ENCODE measurements at regions not wholly inside any gene's neighbourhood (a gene's known extent, or its start where the extent isn't known, plus 50 kb on each side); places are given as distances from the start of the nearest gene placed in this dataset.

GRCh38 chr2:204223544-204223943 lies 287.0 kb downstream of the ICOS start:
- no peak for DNase-seq (ENCODE audit: low read depth in 2 of 3, low spot score in 1 of 3)

- no peak for DNase-seq (ENCODE audit: low read depth in 2 of 3, low spot score in 1 of 3)
Observed at GRCh38 chr2:204225671-204226073, 289.1 kb downstream of the ICOS start.

- DNase-seq (ENCODE audit: low read depth in 2 of 3, low spot score in 1 of 3) = no peak
Observed at GRCh38 chr2:204226305-204226880, 289.8 kb downstream of the ICOS start.

GRCh38 chr2:204228169-204228886 lies 291.8 kb downstream of the ICOS start:
- no peak for DNase-seq (ENCODE audit: low read depth in 2 of 3, low spot score in 1 of 3)

GRCh38 chr2:204234248-204234647 lies 297.7 kb downstream of the ICOS start:
- no peak for DNase-seq (ENCODE audit: low read depth in 2 of 3, low spot score in 1 of 3)

GRCh38 chr2:204234879-204235278 lies 298.3 kb downstream of the ICOS start:
- DNase-seq (ENCODE audit: low read depth in 2 of 3, low spot score in 1 of 3) = no peak

GRCh38 chr2:204237416-204237815 lies 300.9 kb downstream of the ICOS start:
- no peak for DNase-seq (ENCODE audit: low read depth in 2 of 3, low spot score in 1 of 3)

- no peak for DNase-seq (ENCODE audit: low read depth in 2 of 3, low spot score in 1 of 3)
Observed at GRCh38 chr2:204239411-204240165, 303.0 kb downstream of the ICOS start.

- no peak for DNase-seq (ENCODE audit: low read depth in 2 of 3, low spot score in 1 of 3)
Observed at GRCh38 chr2:204240961-204241360, 304.3 kb upstream of the PARD3B start.

GRCh38 chr2:204249437-204249836 lies 295.8 kb upstream of the PARD3B start:
- no peak for DNase-seq (ENCODE audit: low read depth in 2 of 3, low spot score in 1 of 3)

- DNase-seq (ENCODE audit: low read depth in 2 of 3, low spot score in 1 of 3) = no peak
Observed at GRCh38 chr2:204250692-204251091, 294.6 kb upstream of the PARD3B start.

- DNase-seq (ENCODE audit: low read depth in 2 of 3, low spot score in 1 of 3) = no peak
Observed at GRCh38 chr2:204251158-204251997, 293.9 kb upstream of the PARD3B start.

GRCh38 chr2:204251998-204252376 lies 293.3 kb upstream of the PARD3B start:
- DNase-seq (ENCODE audit: low read depth in 2 of 3, low spot score in 1 of 3) = no peak

GRCh38 chr2:204255071-204255470 lies 290.2 kb upstream of the PARD3B start:
- DNase-seq (ENCODE audit: low read depth in 2 of 3, low spot score in 1 of 3) = no peak

GRCh38 chr2:204255526-204255925 lies 289.7 kb upstream of the PARD3B start:
- DNase-seq (ENCODE audit: low read depth in 2 of 3, low spot score in 1 of 3) = no peak

- DNase-seq (ENCODE audit: low read depth in 2 of 3, low spot score in 1 of 3) = no peak
Observed at GRCh38 chr2:204257781-204258180, 287.5 kb upstream of the PARD3B start.

GRCh38 chr2:204258890-204259289 lies 286.4 kb upstream of the PARD3B start:
- no peak for DNase-seq (ENCODE audit: low read depth in 2 of 3, low spot score in 1 of 3)

GRCh38 chr2:204260162-204260877 lies 285.0 kb upstream of the PARD3B start:
- peak in 2 of 3 donors; percentile 16 to 27 for DNase-seq (ENCODE audit: low read depth in 2 of 3, low spot score in 1 of 3)

- no peak for DNase-seq (ENCODE audit: low read depth in 2 of 3, low spot score in 1 of 3)
Observed at GRCh38 chr2:204260901-204261300, 284.4 kb upstream of the PARD3B start.

- no peak for DNase-seq (ENCODE audit: low read depth in 2 of 3, low spot score in 1 of 3)
Observed at GRCh38 chr2:204261846-204262245, 283.4 kb upstream of the PARD3B start.

GRCh38 chr2:204264085-204264553 lies 281.2 kb upstream of the PARD3B start:
- no peak for DNase-seq (ENCODE audit: low read depth in 2 of 3, low spot score in 1 of 3)
